Panc1 (cell line): ENCODE measurements at regions not wholly inside any gene's neighbourhood (a gene's known extent, or its start where the extent isn't known, plus 50 kb on each side); places are given as distances from the start of the nearest gene placed in this dataset.

ENCODE experiments used
- ATAC-seq: fragments of 200-7000 bp; cut with Tn5 transposase; 2 replicates; pipeline ENCODE4 v1.9.1; 2020; ENCODE audit warnings: mild to moderate bottlenecking, moderate library complexity
- BruUV-seq: library from RNA; stranded (reverse); fragments of 400-500 nt; replicated peaks from 2 replicates; lab custom pipeline; 2021; lab: Mats Ljungman, UMichigan
- CTCF ChIA-PET: fragments of 300-600 bp; sonication (Branson Sonifier 250); formaldehyde crosslinking; loops from one replicate; lab custom pipeline; 2022; ENCODE audit warnings: antibody characterized with exemption; lab: Charles Lee
- POLR2A ChIA-PET: fragments of 300-600 bp; sonication (Branson Sonifier 250); formaldehyde crosslinking; loops from one replicate; lab custom pipeline; 2022; ENCODE audit warnings: antibody characterized with exemption; lab: Charles Lee
- DNase-seq: peaks from one replicate; pipeline ENCODE4 v3.0.0-alpha.2; 2010; ENCODE audit warnings: low read depth, low spot score
- H3K27ac ChIP-seq: 2 replicates; pipeline ENCODE4 v1.5.1; 2011; ENCODE audit warnings: mild to moderate bottlenecking, low read length, inconsistent platforms
- H3K27me3 ChIP-seq: fragments of 200-500 bp; sonication (Bioruptor generic); 2 replicates; pipeline ENCODE4 v1.6.0; 2014; ENCODE audit warnings: low read length, inconsistent platforms; ENCODE audit not compliant: control insufficient read depth, insufficient read depth
- H3K36me3 ChIP-seq: fragments of 200-500 bp; sonication (Bioruptor generic); 2 replicates; pipeline ENCODE4 v1.5.1; 2014; ENCODE audit warnings: inconsistent platforms, mild to moderate bottlenecking, low read length, moderate library complexity; ENCODE audit not compliant: control insufficient read depth, insufficient read depth
- H3K4me1 ChIP-seq: 2 replicates; pipeline ENCODE4 v1.5.1; 2011; ENCODE audit warnings: inconsistent platforms, mild to moderate bottlenecking, low read length, moderate library complexity; ENCODE audit not compliant: control insufficient read depth, insufficient read depth
- H3K4me3 ChIP-seq, 2 experiments: 2 replicates each; pipeline ENCODE4 v1.5.1; 2011 to 2012; ENCODE audit warnings: low read depth in 2 of 2, low read length in 2 of 2, mild to moderate bottlenecking in 2 of 2, inconsistent platforms in 1 of 2, moderate library complexity in 1 of 2
- H3K9me3 ChIP-seq: fragments of 200-500 bp; sonication (Bioruptor generic); 2 replicates; pipeline ENCODE4 v1.5.1; 2014; ENCODE audit warnings: low read depth, mild to moderate bottlenecking, inconsistent platforms, low read length, moderate library complexity; ENCODE audit not compliant: control insufficient read depth, insufficient read depth
- CTCF ChIP-seq: fragments of 450-650 bp; IDR thresholded peaks from 2 replicates; pipeline ENCODE4 v1.5.1; 2017; ENCODE audit warnings: mild to moderate bottlenecking
- POLR2AphosphoS5 ChIP-seq: IDR thresholded peaks from 2 replicates; pipeline ENCODE4 v1.6.1; 2012; ENCODE audit warnings: mild to moderate bottlenecking, low read depth, low read length, moderate library complexity
- SIN3A ChIP-seq: IDR thresholded peaks from 2 replicates; pipeline ENCODE4 v1.6.1; 2012; ENCODE audit warnings: low read depth, mild to moderate bottlenecking, low read length, moderate library complexity, borderline replicate concordance; ENCODE audit not compliant: insufficient read depth
- TCF7L2 ChIP-seq: IDR thresholded peaks from 2 replicates; pipeline ENCODE4 v1.6.1; 2011; ENCODE audit warnings: mild to moderate bottlenecking, low read depth, low read length, inconsistent platforms
- in situ Hi-C: cut with HindIII; loops from 2 replicates; pipeline ENCODE4 v1.10.0; 2016; ENCODE audit warnings: low sequenced_read_pairs, low pct_unique_long_range_greater_than_20kb
- intact Hi-C: fragments of 100-400 bp; cut with micrococcal nuclease; formaldehyde crosslinking; loops from one replicate; pipeline ENCODE4 v1.10.0; 2022; ENCODE audit not compliant: unreplicated experiment
- TF ChIP-seq, protein P1 (sequence below), 2 experiments: IDR thresholded peaks; 2 replicates each; pipeline ENCODE4 v1.6.1; 2011 to 2012; ENCODE audit warnings: low read depth in 2 of 2, control low read depth in 1 of 2, low read length in 1 of 2, mild to moderate bottlenecking in 1 of 2, moderate library complexity in 1 of 2; ENCODE audit not compliant: insufficient read depth in 1 of 2

DNA sequence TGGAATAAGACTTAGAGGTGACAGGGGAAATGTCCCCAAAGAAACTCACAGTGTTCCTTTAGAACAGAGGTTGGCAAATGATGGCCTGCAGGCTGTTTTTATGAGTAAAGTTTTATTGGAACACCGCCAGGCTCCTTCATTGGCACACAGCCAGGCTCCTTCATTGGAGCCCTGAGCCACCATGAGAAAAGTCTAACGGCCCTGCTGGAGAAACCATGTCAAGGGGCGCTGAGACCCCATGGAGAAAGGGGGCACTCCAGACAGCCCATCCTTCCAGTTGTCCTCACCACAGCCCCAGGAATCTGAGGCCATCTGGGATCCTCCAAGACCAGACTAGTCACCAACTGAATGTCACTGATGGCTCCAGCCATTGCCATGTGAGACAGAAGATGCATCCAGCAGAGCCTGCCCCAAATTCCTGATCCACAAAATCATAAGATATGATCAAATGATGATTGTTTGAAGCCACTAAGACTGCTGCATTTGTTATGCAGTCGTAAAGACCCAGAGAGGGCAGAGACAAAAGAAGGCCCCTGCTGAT is 88.2 kb upstream of the GPR26 start:
- H3K9me3 ChIP-seq = no peaks in the 10 kb centered on the region
- POLR2A ChIA-PET = interaction anchor here (0.6 kb wide), 2 partner anchors 331 to 468 kb away, joined by 3 read pairs; no protein-coding TSS in a partner anchor
- no peak overlapping the region for H3K4me3 ChIP-seq
- DNase-seq (no peak), ATAC-seq (no peak)
- H3K27ac ChIP-seq = no peak overlapping the region
- H3K27me3 ChIP-seq = peaks cover 13% of the 10 kb centered on the region
- H3K4me1 ChIP-seq = no peaks in the 10 kb centered on the region
- intact Hi-C loops = no loop called here
- BruUV-seq = no TSS peak
- in situ Hi-C loops = no loop called here
- CTCF ChIA-PET = no interaction called here
- TF ChIP-seq, protein P1, sequence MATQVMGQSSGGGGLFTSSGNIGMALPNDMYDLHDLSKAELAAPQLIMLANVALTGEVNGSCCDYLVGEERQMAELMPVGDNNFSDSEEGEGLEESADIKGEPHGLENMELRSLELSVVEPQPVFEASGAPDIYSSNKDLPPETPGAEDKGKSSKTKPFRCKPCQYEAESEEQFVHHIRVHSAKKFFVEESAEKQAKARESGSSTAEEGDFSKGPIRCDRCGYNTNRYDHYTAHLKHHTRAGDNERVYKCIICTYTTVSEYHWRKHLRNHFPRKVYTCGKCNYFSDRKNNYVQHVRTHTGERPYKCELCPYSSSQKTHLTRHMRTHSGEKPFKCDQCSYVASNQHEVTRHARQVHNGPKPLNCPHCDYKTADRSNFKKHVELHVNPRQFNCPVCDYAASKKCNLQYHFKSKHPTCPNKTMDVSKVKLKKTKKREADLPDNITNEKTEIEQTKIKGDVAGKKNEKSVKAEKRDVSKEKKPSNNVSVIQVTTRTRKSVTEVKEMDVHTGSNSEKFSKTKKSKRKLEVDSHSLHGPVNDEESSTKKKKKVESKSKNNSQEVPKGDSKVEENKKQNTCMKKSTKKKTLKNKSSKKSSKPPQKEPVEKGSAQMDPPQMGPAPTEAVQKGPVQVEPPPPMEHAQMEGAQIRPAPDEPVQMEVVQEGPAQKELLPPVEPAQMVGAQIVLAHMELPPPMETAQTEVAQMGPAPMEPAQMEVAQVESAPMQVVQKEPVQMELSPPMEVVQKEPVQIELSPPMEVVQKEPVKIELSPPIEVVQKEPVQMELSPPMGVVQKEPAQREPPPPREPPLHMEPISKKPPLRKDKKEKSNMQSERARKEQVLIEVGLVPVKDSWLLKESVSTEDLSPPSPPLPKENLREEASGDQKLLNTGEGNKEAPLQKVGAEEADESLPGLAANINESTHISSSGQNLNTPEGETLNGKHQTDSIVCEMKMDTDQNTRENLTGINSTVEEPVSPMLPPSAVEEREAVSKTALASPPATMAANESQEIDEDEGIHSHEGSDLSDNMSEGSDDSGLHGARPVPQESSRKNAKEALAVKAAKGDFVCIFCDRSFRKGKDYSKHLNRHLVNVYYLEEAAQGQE (IDR thresholded peaks at IDR 0.05; ENCODE audit: insufficient read depth in 1 of 2, low read depth in 2 of 2, low read length in 1 of 2) = no peak
- TF ChIP-seq TCF7L2 (no peak), CTCF (no peak), POLR2AphosphoS5 (no peak), SIN3A (no peak)
- H3K36me3 ChIP-seq = no peaks in the 10 kb centered on the region

DNA sequence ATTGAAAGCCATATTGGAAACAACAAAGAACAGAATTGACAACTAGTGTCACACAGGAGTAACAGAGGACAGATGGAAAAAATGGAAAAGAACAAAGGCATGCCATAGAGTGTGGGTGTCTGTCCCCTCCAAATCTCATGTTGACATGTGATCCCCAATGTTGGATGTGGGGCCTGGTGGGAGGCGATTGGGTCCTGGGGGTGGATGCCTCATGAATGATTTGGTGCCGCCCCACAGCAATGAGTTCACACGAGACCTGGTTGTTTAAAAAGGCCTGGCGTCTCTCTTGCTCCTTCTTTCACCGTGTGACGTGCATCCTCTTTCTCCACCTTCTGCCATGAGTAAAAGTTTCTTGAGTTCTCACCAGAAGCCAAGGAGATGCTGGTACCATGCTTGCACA is 87.4 kb upstream of the GPR26 start:
- Histone ChIP-seq H3K36me3 (no peaks in the 10 kb centered on the region), H3K27ac (no peak overlapping the region), H3K4me3 (no peak overlapping the region), H3K4me1 (peaks cover 3% of the 10 kb centered on the region; the same call in 1 of the 2 replicates), H3K9me3 (no peaks in the 10 kb centered on the region), H3K27me3 (peaks cover 16% of the 10 kb centered on the region)
- ChIA-PET CTCF (no interaction called here), POLR2A (interaction anchor here (0.6 kb wide), 2 partner anchors 330 to 469 kb away, joined by 3 read pairs; no protein-coding TSS in a partner anchor)
- no peak for TF ChIP-seq POLR2AphosphoS5
- TF ChIP-seq SIN3A = no peak
- TF ChIP-seq TCF7L2 = no peak
- no peak for TF ChIP-seq CTCF
- TF ChIP-seq, protein P1 (IDR thresholded peaks at IDR 0.05; ENCODE audit: insufficient read depth in 1 of 2, low read depth in 2 of 2, low read length in 1 of 2) = no peak
- ATAC-seq (no peak), DNase-seq (no peak)
- BruUV-seq = no TSS peak
- in situ Hi-C loops (no loop called here), intact Hi-C loops (no loop called here)
